Esophagus squamous epithelium (tissue), 4 donors: ENCODE measurements at regions not wholly inside any gene's neighbourhood (a gene's known extent, or its start where the extent isn't known, plus 50 kb on each side); places are given as distances from the start of the nearest gene placed in this dataset.

Experiments used
- POLR2A ChIP-seq, 4 donors: fragments of 450-650 bp; IDR thresholded peaks; one replicate each; pipeline ENCODE4 v1.6.1; 2017; ENCODE audit warnings: antibody characterized with exemption in 4 of 4, mild to moderate bottlenecking in 4 of 4, moderate library complexity in 3 of 4
- TF ChIP-seq, protein P1 (sequence below), 6 experiments: fragments of 450-650 bp in 4 of 6; fragments of 200-600 bp in 2 of 6; sonication (generic) in 2 of 6; IDR thresholded peaks; one replicate each; pipeline ENCODE4 v1.5.1; 2016 to 2019; ENCODE audit warnings: antibody characterized with exemption in 6 of 6, mild to moderate bottlenecking in 4 of 6, moderate library complexity in 4 of 6

DNA sequence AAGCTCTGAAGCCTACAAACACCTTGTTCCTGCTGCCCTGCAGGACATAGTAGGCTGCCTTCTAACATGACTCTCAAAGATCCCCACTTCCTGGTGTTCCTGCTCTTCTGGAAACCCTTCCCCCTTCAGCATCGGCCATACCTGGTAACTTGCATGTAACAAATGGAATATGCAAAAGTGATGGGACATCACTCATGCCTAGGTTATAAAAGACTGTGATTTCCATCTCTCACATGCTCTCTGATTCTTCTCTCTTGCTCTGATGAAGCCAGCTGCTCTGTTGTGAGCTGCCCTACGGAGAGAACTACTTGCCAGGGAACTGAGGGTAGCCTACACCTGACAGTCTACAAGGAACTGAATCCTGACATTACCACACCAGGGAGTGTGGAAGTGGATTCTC is 72.9 kb upstream of the IRX6 start:
- TF ChIP-seq POLR2A (IDR thresholded peaks at IDR 0.05) = no peak
- TF ChIP-seq, protein P1, sequence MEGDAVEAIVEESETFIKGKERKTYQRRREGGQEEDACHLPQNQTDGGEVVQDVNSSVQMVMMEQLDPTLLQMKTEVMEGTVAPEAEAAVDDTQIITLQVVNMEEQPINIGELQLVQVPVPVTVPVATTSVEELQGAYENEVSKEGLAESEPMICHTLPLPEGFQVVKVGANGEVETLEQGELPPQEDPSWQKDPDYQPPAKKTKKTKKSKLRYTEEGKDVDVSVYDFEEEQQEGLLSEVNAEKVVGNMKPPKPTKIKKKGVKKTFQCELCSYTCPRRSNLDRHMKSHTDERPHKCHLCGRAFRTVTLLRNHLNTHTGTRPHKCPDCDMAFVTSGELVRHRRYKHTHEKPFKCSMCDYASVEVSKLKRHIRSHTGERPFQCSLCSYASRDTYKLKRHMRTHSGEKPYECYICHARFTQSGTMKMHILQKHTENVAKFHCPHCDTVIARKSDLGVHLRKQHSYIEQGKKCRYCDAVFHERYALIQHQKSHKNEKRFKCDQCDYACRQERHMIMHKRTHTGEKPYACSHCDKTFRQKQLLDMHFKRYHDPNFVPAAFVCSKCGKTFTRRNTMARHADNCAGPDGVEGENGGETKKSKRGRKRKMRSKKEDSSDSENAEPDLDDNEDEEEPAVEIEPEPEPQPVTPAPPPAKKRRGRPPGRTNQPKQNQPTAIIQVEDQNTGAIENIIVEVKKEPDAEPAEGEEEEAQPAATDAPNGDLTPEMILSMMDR (IDR thresholded peaks at IDR 0.05) = no peak
